Breast epithelium (tissue), 4 donors: ENCODE measurements at regions not wholly inside any gene's neighbourhood (a gene's known extent, or its start where the extent isn't known, plus 50 kb on each side); places are given as distances from the start of the nearest gene placed in this dataset.

ENCODE experiments used
- DNase-seq, 2 donors: peaks; one replicate each; pipeline ENCODE4 v3.0.0-alpha.2; 2019; ENCODE audit warnings: low spot score in 2 of 2
- H3K27ac ChIP-seq, 2 donors: fragments of 200-600 bp; sonication (generic) in 1 of 2; one replicate each; pipeline ENCODE4 v1.5.1; 2016 to 2019; ENCODE audit warnings: mild to moderate bottlenecking in 1 of 2
- H3K27me3 ChIP-seq, 2 donors: fragments of 200-600 bp; sonication (generic) in 1 of 2; one replicate each; pipeline versions ENCODE4 v1.5.1 to v1.6.0; 2017 to 2019; ENCODE audit warnings: control low read depth in 1 of 2, mild to moderate bottlenecking in 1 of 2
- H3K36me3 ChIP-seq: fragments of 200-600 bp; one replicate; pipeline ENCODE4 v1.5.1; 2019
- H3K4me1 ChIP-seq, 2 donors: fragments of 200-600 bp; sonication (generic); one replicate each; pipeline ENCODE4 v1.5.1; 2016 to 2019; ENCODE audit warnings: control low read depth in 1 of 2
- H3K4me3 ChIP-seq, 3 donors: fragments of 200-600 bp; sonication (generic); 1 replicate in 2 of 3; 2 replicates in 1 of 3; pipeline ENCODE4 v1.5.1; 2016 to 2019; ENCODE audit warnings: mild to moderate bottlenecking in 3 of 3, moderate library complexity in 2 of 3
- H3K9me3 ChIP-seq, 2 donors: fragments of 200-600 bp; sonication (generic) in 1 of 2; one replicate each; pipeline ENCODE4 v1.5.1; 2016 to 2019; ENCODE audit warnings: control low read depth in 1 of 2
- POLR2A ChIP-seq: fragments of 450-650 bp; IDR thresholded peaks from one replicate; pipeline ENCODE4 v1.6.1; 2016; ENCODE audit warnings: antibody characterized with exemption, mild to moderate bottlenecking, moderate library complexity
- POLR2AphosphoS5 ChIP-seq, 3 donors: sonication (generic); formaldehyde crosslinking; IDR thresholded peaks; one replicate each; pipeline ENCODE4 v1.6.1; 2017; ENCODE audit warnings: antibody characterized with exemption in 3 of 3
- intact Hi-C: fragments of 100-400 bp; cut with DNase I; formaldehyde crosslinking; loops from one replicate; pipeline ENCODE4 v1.15.1; 2023; ENCODE audit warnings: low total_unique reads
- TF ChIP-seq, protein P1 (sequence below), 3 donors: fragments of 450-650 bp; IDR thresholded peaks; one replicate each; pipeline ENCODE4 v1.5.1; 2016 to 2017; ENCODE audit warnings: antibody characterized with exemption in 3 of 3, mild to moderate bottlenecking in 3 of 3, moderate library complexity in 3 of 3

DNA sequence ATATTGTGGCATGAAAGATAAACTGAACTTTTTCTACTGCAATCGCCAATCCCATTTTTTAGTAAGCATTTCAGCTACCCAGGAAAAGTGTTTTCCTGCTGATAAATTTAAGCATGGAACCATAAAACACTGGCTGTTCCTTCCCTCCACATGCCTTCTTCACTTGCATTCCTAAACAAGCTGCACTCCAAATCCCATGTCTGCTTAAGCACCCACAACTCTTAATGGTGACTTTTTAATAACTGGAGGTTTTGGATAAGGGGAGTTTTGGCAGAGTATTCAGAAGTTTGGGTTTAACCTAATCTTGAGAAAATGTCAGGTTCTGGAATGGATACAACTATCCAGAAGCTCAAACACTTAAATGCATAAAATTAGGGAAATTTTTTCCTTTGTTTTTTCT, 345.6 kb upstream of the CA10 start:
- DNase-seq: no peak
- H3K27ac ChIP-seq: no peak overlapping the region
- no peak overlapping the region for H3K4me3 ChIP-seq
- TF ChIP-seq POLR2A (no peak), POLR2AphosphoS5 (IDR thresholded peaks at IDR 0.05) (no peak)
- TF ChIP-seq, protein P1, sequence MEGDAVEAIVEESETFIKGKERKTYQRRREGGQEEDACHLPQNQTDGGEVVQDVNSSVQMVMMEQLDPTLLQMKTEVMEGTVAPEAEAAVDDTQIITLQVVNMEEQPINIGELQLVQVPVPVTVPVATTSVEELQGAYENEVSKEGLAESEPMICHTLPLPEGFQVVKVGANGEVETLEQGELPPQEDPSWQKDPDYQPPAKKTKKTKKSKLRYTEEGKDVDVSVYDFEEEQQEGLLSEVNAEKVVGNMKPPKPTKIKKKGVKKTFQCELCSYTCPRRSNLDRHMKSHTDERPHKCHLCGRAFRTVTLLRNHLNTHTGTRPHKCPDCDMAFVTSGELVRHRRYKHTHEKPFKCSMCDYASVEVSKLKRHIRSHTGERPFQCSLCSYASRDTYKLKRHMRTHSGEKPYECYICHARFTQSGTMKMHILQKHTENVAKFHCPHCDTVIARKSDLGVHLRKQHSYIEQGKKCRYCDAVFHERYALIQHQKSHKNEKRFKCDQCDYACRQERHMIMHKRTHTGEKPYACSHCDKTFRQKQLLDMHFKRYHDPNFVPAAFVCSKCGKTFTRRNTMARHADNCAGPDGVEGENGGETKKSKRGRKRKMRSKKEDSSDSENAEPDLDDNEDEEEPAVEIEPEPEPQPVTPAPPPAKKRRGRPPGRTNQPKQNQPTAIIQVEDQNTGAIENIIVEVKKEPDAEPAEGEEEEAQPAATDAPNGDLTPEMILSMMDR (IDR thresholded peaks at IDR 0.05): no peak
- H3K36me3 ChIP-seq: no peaks in the 10 kb centered on the region
- intact Hi-C loops: no loop called here
- no peaks in the 10 kb centered on the region for H3K4me1 ChIP-seq
- H3K9me3 ChIP-seq: no peaks in the 10 kb centered on the region
- no peaks in the 10 kb centered on the region for H3K27me3 ChIP-seq

DNA sequence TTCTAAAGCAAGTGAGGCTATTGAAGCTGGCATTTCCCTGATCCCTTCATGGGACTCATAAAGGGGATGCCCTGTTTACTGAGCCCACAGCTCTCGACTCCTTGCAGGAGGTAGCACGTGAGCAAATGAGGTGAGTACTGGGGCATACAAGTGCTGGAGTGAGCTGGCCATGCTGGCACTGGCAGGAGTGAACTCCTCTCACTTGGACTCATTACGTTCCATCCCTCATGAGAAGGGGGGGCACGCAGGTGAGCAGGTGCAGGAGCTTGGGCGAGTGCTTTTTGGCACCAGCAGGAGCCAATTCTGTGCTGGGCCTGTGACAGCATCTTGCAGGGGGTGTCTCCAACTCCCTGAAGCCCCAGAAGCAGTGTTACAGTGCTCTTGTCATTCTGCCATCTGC, 337.1 kb upstream of the CA10 start:
- Histone ChIP-seq H3K4me3 (no peak overlapping the region), H3K36me3 (no peaks in the 10 kb centered on the region), H3K4me1 (no peaks in the 10 kb centered on the region), H3K27ac (no peak overlapping the region), H3K27me3 (no peaks in the 10 kb centered on the region), H3K9me3 (peaks cover 7 to 14% of the 10 kb centered on the region in 2 donors)
- DNase-seq: no peak
- TF ChIP-seq POLR2AphosphoS5 (IDR thresholded peaks at IDR 0.05) (no peak), POLR2A (no peak)
- TF ChIP-seq, protein P1 (IDR thresholded peaks at IDR 0.05): no peak
- intact Hi-C loops: no loop called here

DNA sequence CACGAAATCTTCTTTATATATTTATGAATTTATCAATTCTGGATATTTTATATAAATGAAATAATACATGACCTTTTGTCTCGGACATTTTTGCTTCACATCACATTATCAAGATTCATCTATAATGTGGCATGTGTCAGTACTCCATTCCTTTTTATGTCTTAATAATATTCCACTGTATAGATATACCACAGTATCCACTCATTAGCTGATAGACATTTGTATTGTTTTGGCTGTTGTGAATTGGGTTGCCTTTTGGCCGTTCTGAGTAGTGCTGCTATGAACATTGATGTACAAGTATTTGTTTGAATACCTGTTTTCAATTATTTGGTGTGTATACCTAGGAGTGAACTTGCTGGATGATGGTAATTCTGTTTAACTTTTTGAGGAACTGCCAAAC, 323.8 kb upstream of the CA10 start:
- no peak for DNase-seq
- Histone ChIP-seq H3K27me3 (no peaks in the 10 kb centered on the region), H3K27ac (no peak overlapping the region), H3K4me1 (no peaks in the 10 kb centered on the region), H3K4me3 (no peak overlapping the region), H3K36me3 (no peaks in the 10 kb centered on the region), H3K9me3 (no peaks in the 10 kb centered on the region)
- intact Hi-C loops: no loop called here
- no peak for TF ChIP-seq POLR2AphosphoS5 (IDR thresholded peaks at IDR 0.05)
- TF ChIP-seq POLR2A: no peak
- TF ChIP-seq, protein P1 (IDR thresholded peaks at IDR 0.05): no peak

DNA sequence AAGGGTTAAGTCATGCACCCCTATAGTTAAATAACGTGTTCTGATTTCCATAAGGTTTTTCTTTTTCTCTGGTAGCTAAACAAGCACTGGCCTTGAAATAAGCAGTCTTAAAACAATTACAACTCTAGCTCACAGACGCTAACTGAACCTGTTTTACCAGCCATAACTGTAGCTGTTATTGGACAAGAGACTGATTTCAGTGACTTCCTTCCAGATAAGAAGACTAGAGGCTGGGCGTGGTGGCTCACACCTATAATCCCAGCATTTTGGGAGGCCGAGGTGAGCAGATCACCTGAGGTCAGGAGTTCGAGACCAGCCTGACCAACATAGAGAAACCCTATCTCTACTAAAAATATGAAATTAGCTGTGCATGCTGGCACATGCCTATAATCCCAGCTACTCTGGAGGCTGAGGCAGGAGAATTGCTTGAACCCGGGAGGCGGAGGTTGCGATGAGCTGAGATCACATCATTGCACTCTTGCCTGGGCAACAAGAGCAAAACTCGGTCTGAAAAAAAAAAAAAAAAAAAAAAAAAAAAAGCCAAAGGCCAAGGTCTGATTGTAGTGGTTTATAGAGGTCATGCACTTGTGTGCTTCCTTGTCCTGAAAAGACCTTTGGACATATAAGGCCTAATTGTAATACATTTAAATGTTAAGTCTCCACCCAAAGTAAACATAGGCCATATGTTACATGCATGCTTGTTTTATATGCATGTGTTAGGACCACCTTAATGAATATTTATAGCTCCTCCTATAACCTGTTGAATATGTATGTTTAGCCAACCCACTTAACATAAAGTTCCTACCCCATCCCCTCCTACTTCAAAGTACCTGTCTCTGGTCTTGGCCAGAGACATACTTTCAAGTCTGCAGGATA, 319.5 kb upstream of the CA10 start:
- intact Hi-C loops: no loop called here
- Histone ChIP-seq H3K36me3 (no peaks in the 10 kb centered on the region), H3K9me3 (no peaks in the 10 kb centered on the region), H3K27me3 (no peaks in the 10 kb centered on the region), H3K4me3 (no peak overlapping the region), H3K27ac (no peak overlapping the region), H3K4me1 (no peaks in the 10 kb centered on the region)
- no peak for DNase-seq
- TF ChIP-seq POLR2A: no peak
- TF ChIP-seq POLR2AphosphoS5 (IDR thresholded peaks at IDR 0.05): no peak
- TF ChIP-seq, protein P1 (IDR thresholded peaks at IDR 0.05): no peak

DNA sequence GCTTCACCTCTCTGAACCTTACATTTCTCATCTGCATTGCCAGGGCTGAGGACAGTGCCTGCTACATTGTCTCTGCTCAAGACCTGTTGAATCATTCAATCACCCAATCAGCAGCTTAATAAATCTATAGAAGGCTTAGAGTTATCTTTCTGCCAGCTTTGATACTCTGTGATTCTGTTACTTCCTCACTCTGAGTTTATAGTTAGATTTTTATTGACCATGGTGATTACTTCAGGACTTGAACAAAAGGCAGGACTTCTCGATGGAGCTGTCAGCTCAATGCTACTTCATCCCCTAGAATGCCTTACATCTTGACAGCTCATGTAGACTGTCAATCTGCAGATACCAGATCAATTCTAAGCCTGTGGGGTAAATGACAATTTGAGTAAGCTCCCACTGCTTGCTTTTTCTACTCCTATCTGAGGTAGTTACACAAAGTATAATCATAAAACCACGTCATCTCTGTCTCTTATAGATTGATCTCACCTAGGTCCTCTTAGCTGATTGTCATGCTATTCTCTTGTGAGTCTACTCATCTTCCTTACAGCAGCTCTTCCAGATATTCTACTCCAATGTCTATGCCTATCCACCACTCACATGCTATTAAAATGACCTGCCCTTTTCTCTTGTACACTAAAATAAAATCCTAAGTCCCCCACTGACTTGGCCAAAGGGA, 318.3 kb upstream of the CA10 start:
- Histone ChIP-seq H3K27me3 (no peaks in the 10 kb centered on the region), H3K36me3 (no peaks in the 10 kb centered on the region), H3K27ac (no peak overlapping the region), H3K4me1 (no peaks in the 10 kb centered on the region), H3K4me3 (no peak overlapping the region), H3K9me3 (no peaks in the 10 kb centered on the region)
- no peak for DNase-seq
- intact Hi-C loops: no loop called here
- TF ChIP-seq POLR2AphosphoS5 (IDR thresholded peaks at IDR 0.05) (no peak), POLR2A (no peak)
- TF ChIP-seq, protein P1 (IDR thresholded peaks at IDR 0.05): no peak
